Tongue (tissue), 1 donor: ENCODE measurements at regions not wholly inside any gene's neighbourhood (a gene's known extent, or its start where the extent isn't known, plus 50 kb on each side); places are given as distances from the start of the nearest gene placed in this dataset.
"Not testable (repeated sequence)": the region's sequence is repeated elsewhere in the genome, so short reads cannot be mapped to it uniquely, and the experiment has no call there.

ENCODE experiments used
- DNase-seq: peaks from one replicate; pipeline ENCODE4 v3.0.0-alpha.2; 2015

DNA sequence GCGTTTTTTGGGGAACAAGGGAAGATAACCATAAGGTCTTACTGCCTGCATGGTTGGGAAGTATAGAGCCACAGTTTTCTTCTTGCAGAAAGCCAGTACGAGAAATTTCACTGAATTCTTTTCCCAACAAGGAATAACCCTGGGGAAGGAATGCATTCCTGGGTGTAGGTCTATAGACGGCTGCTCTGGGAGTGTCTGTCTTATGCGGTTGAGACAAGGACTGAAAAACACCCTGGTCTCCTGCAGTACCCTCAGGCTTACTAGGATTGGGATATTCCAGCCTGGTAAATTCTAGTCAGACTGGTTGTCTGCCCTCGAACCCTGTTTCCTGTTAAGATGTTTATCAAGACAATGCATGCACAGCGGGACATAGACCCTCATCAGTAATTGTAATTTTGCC, 984.3 kb upstream of the NUDT12 start:
- DNase-seq = not testable (repeated sequence)

DNA sequence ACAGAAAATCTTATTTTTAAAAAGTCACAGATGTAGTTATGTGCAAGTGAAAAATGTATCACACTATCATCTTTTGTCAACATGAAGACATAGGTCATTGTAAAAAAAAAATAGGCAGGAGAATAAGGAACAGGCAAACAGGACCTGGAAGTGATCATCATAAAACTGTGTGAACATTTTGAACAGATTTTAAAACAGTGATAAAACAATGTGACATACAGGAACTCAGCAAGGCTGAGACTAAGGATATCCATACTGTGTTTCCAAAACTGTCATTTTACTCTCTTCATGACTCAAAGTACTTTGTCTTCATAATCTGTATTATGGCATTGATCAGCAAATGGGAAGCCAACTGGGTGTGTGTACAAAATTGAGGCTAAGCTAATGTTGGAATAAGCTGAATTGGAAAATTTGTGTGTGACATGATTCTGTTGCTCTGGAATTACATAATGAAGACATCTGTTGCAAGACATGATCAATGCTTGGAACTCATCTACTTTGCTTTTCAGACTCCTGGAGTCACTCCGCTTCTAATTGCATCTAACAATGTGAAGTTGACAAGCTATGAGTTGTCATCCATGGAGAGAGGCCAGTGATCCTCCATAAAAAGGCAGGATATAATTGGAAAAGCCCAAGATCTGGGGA, 978.7 kb upstream of the NUDT12 start:
- DNase-seq = peak; percentile 66

- peak; percentile 83 for DNase-seq
Measured at GRCh38 chr5:104540448-104540847, 977.9 kb upstream of the NUDT12 start.

DNA sequence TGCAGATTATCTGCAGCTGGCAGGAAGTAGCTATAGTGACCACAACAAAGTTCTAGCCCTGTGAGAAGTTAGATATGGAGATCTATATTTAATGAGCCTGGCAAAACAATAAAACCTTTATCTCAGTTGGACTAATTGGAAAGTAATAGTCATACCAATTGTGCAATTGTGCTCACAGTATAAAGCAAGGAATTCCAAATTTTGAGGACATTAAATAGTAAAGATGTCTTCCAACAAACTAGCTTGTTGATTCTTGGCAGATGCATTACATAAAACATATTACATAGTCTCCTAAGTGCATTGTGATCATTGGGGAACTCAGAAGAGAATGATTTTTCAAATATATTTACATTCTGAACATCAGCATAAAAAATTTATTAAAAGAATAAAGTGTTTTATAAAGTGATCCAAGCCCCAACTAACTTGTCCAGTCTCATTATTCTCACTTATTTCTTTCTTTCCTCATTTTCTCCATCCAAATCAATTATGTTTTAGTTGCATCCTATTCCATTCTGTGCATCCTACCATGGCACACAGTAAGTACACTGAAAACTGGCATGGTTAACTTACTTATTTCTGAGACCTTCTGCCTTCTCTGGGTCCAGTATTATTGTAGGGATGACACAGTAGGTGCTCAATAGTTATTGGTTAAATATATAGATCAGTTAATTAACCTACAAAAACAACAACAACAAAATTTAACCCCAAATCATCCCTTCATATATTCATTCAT, 977.2 kb upstream of the NUDT12 start:
- DNase-seq = peak; percentile 20

DNA sequence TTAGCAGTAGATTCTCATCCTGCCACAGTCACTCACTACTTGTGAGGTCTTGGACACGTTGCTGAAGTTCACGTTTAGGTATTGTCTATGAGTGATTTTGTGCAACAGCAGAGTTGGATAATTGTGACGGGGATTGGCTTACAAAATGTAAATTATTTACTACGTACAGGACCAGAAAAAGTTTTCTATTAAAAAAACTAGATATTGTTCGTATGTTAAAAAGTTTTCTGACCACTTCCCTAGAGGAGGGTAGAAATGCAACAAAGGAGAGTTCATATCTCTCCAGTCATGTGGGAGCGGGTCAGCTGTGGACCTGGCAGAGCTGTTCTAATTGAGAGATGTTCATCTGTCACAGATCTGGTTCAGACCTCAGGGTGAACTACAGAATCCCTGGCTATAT, 976.1 kb upstream of the NUDT12 start:
- DNase-seq = no peak

- DNase-seq = peak; percentile 16
Measured at GRCh38 chr5:104533498-104533897, 970.9 kb upstream of the NUDT12 start.

GRCh38 chr5:104526866-104527265, 964.3 kb upstream of the NUDT12 start:
- DNase-seq = no peak

GRCh38 chr5:104513640-104514072, 951.1 kb upstream of the NUDT12 start:
- DNase-seq = no peak

DNA sequence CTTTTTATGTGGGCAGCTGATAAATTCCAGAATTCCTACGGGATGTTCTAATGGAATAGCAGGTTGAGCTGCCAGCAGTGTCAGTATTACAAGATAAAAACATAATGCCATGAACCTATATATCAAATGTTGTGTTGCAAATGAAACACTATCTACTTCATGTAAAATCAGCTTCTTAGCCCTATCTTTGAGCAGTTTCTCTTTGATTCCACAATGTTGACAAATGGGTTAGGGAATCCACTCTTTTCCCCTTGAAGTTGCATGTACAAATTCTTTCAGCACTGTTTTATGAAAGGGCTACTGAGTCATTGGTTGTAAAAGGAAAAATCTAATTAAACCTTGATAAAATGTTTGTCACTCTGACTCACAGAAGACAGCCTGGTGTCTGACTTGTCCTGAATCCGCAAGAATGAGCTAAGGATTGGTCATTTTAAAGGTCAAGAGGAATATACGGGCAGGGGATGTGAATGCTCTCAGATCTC, 950.6 kb upstream of the NUDT12 start:
- DNase-seq = no peak

DNA sequence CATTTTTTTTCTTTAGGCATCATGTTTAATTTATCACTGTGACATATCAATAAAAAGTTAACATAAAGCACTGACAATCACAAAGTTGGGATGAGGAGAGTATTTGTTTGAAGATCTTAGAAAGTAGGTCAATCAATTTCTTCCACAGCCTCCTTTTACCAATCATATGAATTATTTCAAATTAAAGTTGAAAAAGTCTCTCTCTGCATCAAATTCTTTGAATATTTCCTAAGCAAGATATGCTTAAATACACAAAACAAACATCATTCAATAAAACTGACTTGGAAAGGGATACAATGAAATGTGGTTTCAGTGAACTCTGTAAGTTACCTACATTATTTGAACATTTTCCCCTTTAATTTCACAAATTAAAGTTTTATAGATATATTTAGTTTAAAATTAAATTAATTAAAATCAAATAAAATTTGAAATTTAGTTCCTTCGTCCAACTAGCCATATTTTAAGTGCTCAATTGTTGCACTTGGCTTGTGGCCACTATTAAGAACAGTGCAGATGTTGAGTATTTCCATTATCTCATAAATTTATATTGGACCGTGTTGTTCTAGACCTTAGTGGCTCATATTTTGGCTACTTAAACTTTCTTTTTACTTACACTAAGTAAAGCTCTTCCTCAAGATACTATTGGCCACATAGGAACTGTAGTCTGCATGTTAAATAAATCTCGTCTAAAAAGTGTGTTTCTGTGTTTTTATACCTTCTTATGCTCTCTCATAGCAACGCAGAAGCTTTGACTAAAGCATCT, 949.7 kb upstream of the NUDT12 start:
- DNase-seq = no peak

DNA sequence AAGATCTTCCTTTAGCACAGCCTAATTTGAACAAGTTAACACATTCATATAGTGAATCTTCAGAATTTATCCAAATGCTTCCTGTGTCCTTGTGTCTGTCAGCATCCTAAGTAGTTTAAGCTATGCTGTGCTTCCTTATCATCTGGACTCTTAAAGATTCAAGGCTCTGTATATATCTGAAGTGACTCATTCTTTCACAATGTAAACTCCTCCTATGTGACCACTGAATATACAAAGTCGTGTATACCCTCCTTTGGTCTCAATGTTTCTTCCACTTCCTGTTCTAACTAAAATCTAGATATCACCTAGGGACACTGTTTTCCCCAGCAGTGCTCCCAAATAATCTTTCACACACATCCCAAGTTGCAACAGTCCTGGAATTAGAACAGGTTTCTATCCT, 935.7 kb upstream of the NUDT12 start:
- no peak for DNase-seq

DNA sequence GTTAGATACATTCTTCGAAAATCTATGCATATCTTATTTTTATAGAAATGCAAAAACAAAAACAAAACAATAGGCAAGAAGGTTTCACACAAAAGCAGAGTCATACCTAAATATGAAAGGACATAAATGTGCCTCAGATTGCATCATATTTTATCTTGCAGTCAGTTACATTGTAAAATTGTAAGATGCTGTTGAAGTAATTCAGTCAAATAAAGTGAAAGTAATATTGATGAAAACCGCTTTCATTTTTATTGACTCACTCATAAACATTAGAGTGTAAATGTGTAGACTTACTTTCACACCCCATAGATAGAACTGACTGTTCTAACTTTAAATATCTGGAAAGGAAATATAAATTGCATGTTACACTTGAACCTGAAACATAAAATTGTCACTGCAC, 931.5 kb upstream of the NUDT12 start:
- DNase-seq = no peak

- no peak for DNase-seq
Measured at GRCh38 chr5:104472811-104473210, 910.2 kb upstream of the NUDT12 start.

DNA sequence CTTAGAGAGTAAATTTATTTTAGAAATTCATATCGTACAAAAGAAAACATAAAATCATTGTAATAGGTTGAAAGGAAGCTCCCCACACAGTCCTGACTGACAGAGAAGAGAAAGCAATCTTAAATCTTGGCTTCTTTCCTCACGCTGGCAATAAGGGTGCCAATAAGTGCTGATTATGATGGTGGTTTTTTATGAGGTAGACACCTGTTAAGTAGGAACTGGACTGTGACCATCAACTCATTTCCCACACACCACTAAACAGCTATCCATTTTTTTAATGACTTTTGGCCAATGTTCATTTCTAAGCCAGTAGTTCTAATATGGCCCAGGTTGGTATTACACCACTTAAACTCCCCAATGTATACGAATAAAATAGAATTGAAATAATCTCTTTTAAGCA, 893.5 kb upstream of the NUDT12 start:
- no peak for DNase-seq

DNA sequence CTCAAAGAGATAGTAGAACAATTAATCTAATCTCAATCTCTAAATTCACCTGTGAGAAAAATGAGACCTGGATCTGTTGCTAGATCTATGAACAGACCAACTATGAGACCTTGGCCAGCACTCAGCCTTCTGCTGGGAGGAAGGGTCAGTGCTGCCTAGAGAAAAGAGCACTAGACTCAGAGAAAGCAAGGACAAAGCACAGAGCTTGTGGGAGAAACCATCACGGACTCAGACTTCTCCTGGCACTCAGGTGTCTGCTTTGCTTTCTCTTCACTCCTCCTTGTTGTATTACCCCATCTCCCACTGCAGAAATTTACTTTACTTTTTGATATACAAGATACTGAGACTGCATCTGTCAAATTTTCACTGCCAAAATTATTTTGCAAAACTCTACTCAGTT, 890.0 kb upstream of the NUDT12 start:
- DNase-seq = no peak

DNA sequence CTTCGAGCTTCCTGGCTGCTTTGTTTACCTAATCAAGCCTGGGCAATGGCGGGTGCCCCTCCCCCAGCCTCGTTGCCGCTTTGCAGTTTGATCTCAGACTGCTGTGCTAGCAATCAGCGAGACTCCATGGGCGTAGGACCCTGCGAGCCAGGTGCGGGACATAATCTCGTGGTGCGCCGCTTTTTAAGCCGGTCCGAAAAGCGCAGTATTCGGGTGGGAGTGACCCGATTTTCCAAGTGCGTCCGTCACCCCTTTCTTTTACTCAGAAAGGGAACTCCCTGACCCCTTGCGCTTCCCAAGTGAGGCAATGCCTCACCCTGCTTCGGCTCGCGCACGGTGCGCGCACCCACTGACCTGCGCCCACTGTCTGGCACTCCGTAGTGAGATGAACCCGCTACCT, 889.3 kb upstream of the NUDT12 start:
- DNase-seq = not testable (repeated sequence)

DNA sequence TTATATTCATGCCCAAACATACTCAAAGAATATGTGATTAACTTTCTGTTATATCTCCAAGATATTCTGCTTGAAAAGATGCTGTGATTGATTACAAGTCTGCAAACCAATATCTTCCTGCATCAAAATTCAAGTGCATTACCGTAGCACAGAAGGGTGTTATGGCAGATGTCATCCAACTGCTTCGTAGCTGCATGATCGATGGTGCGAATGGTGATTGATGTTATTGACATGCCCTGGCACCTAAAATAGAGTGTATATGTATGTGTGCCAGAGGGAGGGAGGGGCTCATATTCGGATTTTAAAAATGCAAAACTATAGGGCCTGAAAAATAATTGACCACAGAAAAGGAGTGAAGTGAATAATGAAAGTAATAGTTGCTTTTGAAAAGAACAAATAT, 882.1 kb upstream of the NUDT12 start:
- no peak for DNase-seq

- no peak for DNase-seq
Measured at GRCh38 chr5:104443706-104444105, 881.1 kb upstream of the NUDT12 start.

- peak; percentile 15 for DNase-seq
Measured at GRCh38 chr5:104431981-104432380, 869.4 kb upstream of the NUDT12 start.

DNA sequence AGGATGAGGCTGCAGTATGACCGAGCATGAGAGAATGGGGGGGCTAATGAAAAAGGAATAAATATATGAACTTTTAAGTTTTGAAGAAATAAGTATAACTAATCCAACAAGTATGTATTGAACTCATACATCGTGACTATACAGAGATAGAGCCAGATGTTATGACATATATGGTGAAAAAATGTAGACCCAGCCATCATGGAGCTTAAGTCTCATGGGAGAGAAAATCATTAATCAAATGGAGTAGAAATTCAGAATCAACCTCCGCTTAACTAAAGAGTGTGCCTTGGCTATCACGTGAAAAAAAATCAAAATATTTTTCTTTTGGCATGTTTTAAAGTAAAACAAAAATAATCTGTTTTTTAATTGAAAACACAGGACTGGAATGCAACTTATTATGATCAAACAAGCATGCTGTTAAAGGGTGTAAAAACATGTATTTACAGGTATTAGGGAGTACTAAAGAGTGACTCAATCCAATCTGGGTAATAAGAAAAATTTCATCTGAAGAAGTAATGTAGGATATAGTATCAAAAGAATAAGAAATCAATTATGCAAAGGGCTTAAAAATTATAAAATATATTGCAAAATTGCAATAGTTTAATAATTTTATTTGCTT, 868.5 kb upstream of the NUDT12 start:
- no peak for DNase-seq

GRCh38 chr5:104429911-104430310, 867.3 kb upstream of the NUDT12 start:
- no peak for DNase-seq

- DNase-seq = peak; percentile 2
Measured at GRCh38 chr5:104421431-104421830, 858.8 kb upstream of the NUDT12 start.

DNA sequence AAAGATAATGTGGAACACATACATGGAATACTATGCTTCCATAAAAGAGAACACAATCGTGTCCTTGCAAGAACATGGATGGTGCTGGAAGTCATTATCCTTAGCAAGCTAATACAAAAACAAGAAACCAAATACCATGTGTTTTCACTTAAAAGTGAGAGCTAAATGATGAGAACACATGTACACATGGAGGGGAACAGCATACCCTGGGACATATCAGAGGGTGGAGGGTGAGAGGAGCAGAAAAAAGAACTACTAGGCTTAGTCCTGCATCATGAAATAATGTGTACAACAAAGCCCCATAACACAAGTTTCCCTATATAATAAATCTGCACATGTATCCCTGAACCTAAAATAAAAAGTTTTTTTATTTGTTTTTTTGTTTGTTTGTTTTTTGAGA, 855.5 kb upstream of the NUDT12 start:
- no peak for DNase-seq
